ENCODE measurements at regions not wholly inside any gene's neighbourhood (a gene's known extent, or its start where the extent isn't known, plus 50 kb on each side); places are given as distances from the start of the nearest gene placed in this dataset.
"Not testable (repeated sequence)": the region's sequence is repeated elsewhere in the genome, so short reads cannot be mapped to it uniquely, and the experiment has no call there.

- DNase-seq, result no peak
These were observed 419.4 kb downstream of the PTPRC start for GRCh38 chr1:199058281-199058680.

GRCh38 chr1:199064971-199065370 is 426.1 kb downstream of the PTPRC start:
- DNase-seq, result no peak

GRCh38 chr1:199067483-199067882 is 428.6 kb downstream of the PTPRC start:
- DNase-seq, result peak in 1 of 5 donors; percentile 36

- DNase-seq, result no peak
These were observed 432.2 kb downstream of the PTPRC start for GRCh38 chr1:199071080-199071479.

- DNase-seq, result no peak
These were observed 434.3 kb downstream of the PTPRC start for GRCh38 chr1:199073166-199073565.

GRCh38 chr1:199075792-199076191 is 437.0 kb downstream of the PTPRC start:
- DNase-seq, result no peak

- no peak for DNase-seq
These were observed 441.2 kb downstream of the PTPRC start for GRCh38 chr1:199079994-199080393.

- no peak for DNase-seq
These were observed 442.9 kb downstream of the PTPRC start for GRCh38 chr1:199081739-199082138.

- no peak for DNase-seq
These were observed 444.0 kb downstream of the PTPRC start for GRCh38 chr1:199082778-199083389.

- no peak for DNase-seq
These were observed 444.8 kb downstream of the PTPRC start for GRCh38 chr1:199083680-199084079.

- DNase-seq, result peak in 1 of 5 donors; percentile 29
These were observed 445.5 kb downstream of the PTPRC start for GRCh38 chr1:199084293-199084692.

- no peak for DNase-seq
These were observed 447.1 kb downstream of the PTPRC start for GRCh38 chr1:199085903-199086302.

- DNase-seq, result no peak
These were observed 448.3 kb downstream of the PTPRC start for GRCh38 chr1:199087144-199087543.

GRCh38 chr1:199089393-199090122 is 450.7 kb downstream of the PTPRC start:
- DNase-seq, result peak in 3 of 5 donors; percentile 15 to 87 (median 23)

- DNase-seq, result not testable (repeated sequence)
These were observed 456.8 kb downstream of the PTPRC start for GRCh38 chr1:199095628-199096027.

- no peak for DNase-seq
These were observed 457.8 kb downstream of the PTPRC start for GRCh38 chr1:199096591-199096990.

- DNase-seq, result no peak
These were observed 459.6 kb downstream of the PTPRC start for GRCh38 chr1:199098468-199098867.

- DNase-seq, result no peak
These were observed 462.3 kb downstream of the PTPRC start for GRCh38 chr1:199101139-199101538.

- no peak for DNase-seq
These were observed 462.8 kb downstream of the PTPRC start for GRCh38 chr1:199101635-199102034.

- peak in 1 of 5 donors; percentile 65 for DNase-seq
These were observed 463.4 kb downstream of the PTPRC start for GRCh38 chr1:199102239-199102638.

- DNase-seq, result no peak
These were observed 470.3 kb downstream of the PTPRC start for GRCh38 chr1:199109160-199109559.

GRCh38 chr1:199112365-199112764 is 473.5 kb downstream of the PTPRC start:
- no peak for DNase-seq

- DNase-seq, result peak; percentile 15 to 85 (median 32)
These were observed 474.5 kb downstream of the PTPRC start for GRCh38 chr1:199113265-199113869.

- DNase-seq, result no peak
These were observed 477.6 kb downstream of the PTPRC start for GRCh38 chr1:199116488-199116887.
